NT2/D1 (cell line): ENCODE measurements at regions not wholly inside any gene's neighbourhood (a gene's known extent, or its start where the extent isn't known, plus 50 kb on each side); places are given as distances from the start of the nearest gene placed in this dataset.

Experiments used
- YY1 ChIP-seq: IDR thresholded peaks from 2 replicates; pipeline ENCODE4 v1.6.1; 2011; ENCODE audit not compliant: insufficient read length, insufficient read depth
- ZNF274 ChIP-seq: IDR thresholded peaks from 2 replicates; pipeline ENCODE4 v1.6.1; 2011; ENCODE audit warnings: mild to moderate bottlenecking, low read depth, low read length

DNA sequence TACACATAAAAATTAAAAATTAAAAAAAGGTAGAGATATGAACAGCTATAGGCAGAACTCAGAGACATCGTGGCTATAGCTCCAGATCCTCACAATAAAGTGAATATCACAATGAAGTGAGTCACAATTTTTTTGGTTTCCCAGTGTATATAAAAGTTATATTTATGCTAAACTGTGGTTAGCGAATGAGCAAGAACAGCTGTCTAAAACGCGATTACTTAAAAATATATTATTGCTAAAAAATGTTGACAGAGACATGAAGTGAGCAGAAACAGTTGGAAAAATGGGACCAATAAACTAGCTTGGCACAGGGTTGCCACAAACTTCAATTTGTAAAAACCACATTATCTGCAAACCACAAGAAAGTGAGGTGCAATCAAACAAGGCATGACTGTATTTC lies 551.7 kb upstream of the NETO1 start:
- TF ChIP-seq YY1 (no peak), ZNF274 (no peak)
